A673 (cell line): ENCODE measurements at regions not wholly inside any gene's neighbourhood (a gene's known extent, or its start where the extent isn't known, plus 50 kb on each side); places are given as distances from the start of the nearest gene placed in this dataset.

Source experiments
- CTCF ChIP-seq: fragments of 300-800, 200-600 bp; sonication (generic); conservative IDR thresholded peaks from 2 replicates; pipeline ENCODE4 v1.5.1; 2017; ENCODE audit warnings: low read depth, mild to moderate bottlenecking, antibody characterized with exemption, low read length, moderate library complexity, mixed read lengths
- EZH2 ChIP-seq: fragments of 200-600 bp; sonication (generic); IDR thresholded peaks from 2 replicates; pipeline ENCODE4 v1.6.1; 2017; ENCODE audit warnings: borderline replicate concordance, low read depth, mild to moderate bottlenecking, mixed read lengths, antibody characterized with exemption, low read length; ENCODE audit not compliant: poor library complexity, severe bottlenecking

GRCh38 chr15:31227235-31227634, 99.4 kb upstream of the KLF13 start:
- TF ChIP-seq CTCF (no peak), EZH2 (no peak)
